Choroid plexus epithelial cell (primary cell): ENCODE measurements at regions not wholly inside any gene's neighbourhood (a gene's known extent, or its start where the extent isn't known, plus 50 kb on each side); places are given as distances from the start of the nearest gene placed in this dataset.

Experiments used
- DNase-seq: peaks from one replicate; pipeline ENCODE4 v3.0.0-alpha.2; 2010; ENCODE audit warnings: low read depth
- H3K4me3 ChIP-seq: 2 replicates; pipeline ENCODE4 v1.5.1; 2011; ENCODE audit warnings: low read depth, mild to moderate bottlenecking, control low read depth, low read length, moderate library complexity
- CTCF ChIP-seq: conservative IDR thresholded peaks from 2 replicates; pipeline ENCODE4 v1.5.1; 2011; ENCODE audit warnings: low read depth, mild to moderate bottlenecking, control low read depth, inconsistent platforms, low read length, moderate library complexity

DNA sequence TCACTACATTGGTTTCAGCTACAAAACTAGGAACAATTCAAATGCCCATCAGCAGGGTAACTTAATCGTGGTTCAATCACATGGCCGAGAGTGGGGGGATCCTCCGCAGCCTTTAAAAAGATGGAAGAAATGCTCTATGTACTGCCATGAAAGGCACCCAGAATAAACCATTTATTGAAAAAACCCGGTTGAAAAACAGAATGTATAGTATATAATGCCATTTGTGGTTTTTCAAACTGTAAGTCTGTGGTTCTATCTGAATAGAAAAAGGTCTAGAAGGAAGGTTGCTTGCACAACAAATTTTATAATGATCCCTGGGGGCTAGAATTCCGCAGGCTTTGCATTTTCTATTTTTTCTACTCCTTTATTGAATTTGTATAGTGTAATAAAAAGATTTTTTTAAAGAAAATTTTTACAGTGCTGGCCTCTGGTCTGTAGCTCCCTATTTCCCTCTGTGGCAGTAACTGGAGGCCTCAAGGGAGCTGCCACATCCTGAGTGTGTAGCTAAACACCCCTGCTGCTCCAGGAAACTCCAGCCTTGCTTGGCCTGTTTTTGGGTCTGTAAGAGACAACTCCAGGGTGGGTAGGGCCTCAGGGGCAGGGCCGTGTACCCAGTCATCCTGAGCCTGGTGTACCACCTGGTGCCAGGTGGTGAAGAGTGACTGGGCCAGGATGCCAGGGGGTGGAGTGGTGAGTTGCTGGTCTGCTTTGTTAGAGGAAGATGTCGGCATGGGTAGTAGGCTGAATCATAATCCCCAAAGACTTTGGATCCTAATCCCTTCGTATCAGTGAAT is 51.5 kb upstream of the EPS8L3 start:
- no peak for TF ChIP-seq CTCF
- H3K4me3 ChIP-seq = no peak overlapping the region
- no peak for DNase-seq

GRCh38 chr1:109814223-109814622 is 50.5 kb upstream of the EPS8L3 start:
- no peak for DNase-seq
- H3K4me3 ChIP-seq = no peak overlapping the region
- TF ChIP-seq CTCF = no peak
